CD4-positive, CD25-positive, alpha-beta regulatory T cell (primary cell): ENCODE measurements at regions not wholly inside any gene's neighbourhood (a gene's known extent, or its start where the extent isn't known, plus 50 kb on each side); places are given as distances from the start of the nearest gene placed in this dataset.
"Not testable (repeated sequence)": the region's sequence is repeated elsewhere in the genome, so short reads cannot be mapped to it uniquely, and the experiment has no call there.

Source experiments
- ATAC-seq, 2 donors: fragments of 150-1000 bp; cut with Tn5 transposase; one replicate each; pipeline ENCODE4 v1.10.0; 2021; ENCODE audit warnings: low read depth in 2 of 2, moderate number of reproducible peaks in 2 of 2, moderate library complexity in 1 of 2
- DNase-seq, 3 donors: peaks; one replicate each; pipeline versions ENCODE4 v3.0.0 to v3.0.0-alpha.2; 2012 to 2022; ENCODE audit warnings: mixed read lengths in 1 of 3
- H3K27ac ChIP-seq: one replicate; pipeline ENCODE4 v1.7.0; 2013; ENCODE audit warnings: mild to moderate bottlenecking, low read length; ENCODE audit not compliant: insufficient read depth, poor library complexity, severe bottlenecking
- H3K27me3 ChIP-seq: one replicate; pipeline ENCODE4 v1.7.0; 2013; ENCODE audit warnings: low read length; ENCODE audit not compliant: control insufficient read depth, insufficient read depth
- H3K36me3 ChIP-seq: one replicate; pipeline ENCODE4 v1.7.0; 2013; ENCODE audit warnings: mild to moderate bottlenecking, low read length, moderate library complexity; ENCODE audit not compliant: control insufficient read depth, insufficient read depth
- H3K4me1 ChIP-seq: 2 replicates; pipeline ENCODE4 v1.7.0; 2013; ENCODE audit warnings: mild to moderate bottlenecking, low read length; ENCODE audit not compliant: insufficient read depth, control insufficient read depth, poor library complexity, severe bottlenecking
- H3K4me3 ChIP-seq: one replicate; pipeline ENCODE4 v1.7.0; 2013; ENCODE audit warnings: low read depth, mild to moderate bottlenecking, low read length, moderate library complexity
- H3K9me3 ChIP-seq, 2 experiments: 1 replicate in 1 of 2; 2 replicates in 1 of 2; pipeline ENCODE4 v1.7.0; 2013; ENCODE audit warnings: low read length in 2 of 2, mild to moderate bottlenecking in 1 of 2, moderate library complexity in 1 of 2; ENCODE audit not compliant: control insufficient read depth in 2 of 2
- H3K27ac Mint-ChIP-seq, 3 donors: one replicate each; pipeline ENCODE4 v1.8.0; 2020 to 2022; ENCODE audit warnings: mild to moderate bottlenecking in 3 of 3, mixed read lengths in 3 of 3, moderate library complexity in 2 of 3
- H3K27me3 Mint-ChIP-seq: one replicate; pipeline ENCODE4 v1.8.0; 2022; ENCODE audit warnings: mild to moderate bottlenecking, mixed read lengths
- H3K36me3 Mint-ChIP-seq: one replicate; pipeline ENCODE4 v1.8.0; 2020; ENCODE audit warnings: mixed read lengths
- H3K4me1 Mint-ChIP-seq, 4 donors: one replicate each; pipeline ENCODE4 v1.8.0; 2020 to 2022; ENCODE audit warnings: mixed read lengths in 4 of 4, mild to moderate bottlenecking in 1 of 4
- H3K4me3 Mint-ChIP-seq, 4 donors: one replicate each; pipeline ENCODE4 v1.8.0; 2020 to 2022; ENCODE audit warnings: mild to moderate bottlenecking in 4 of 4, mixed read lengths in 4 of 4, moderate library complexity in 3 of 4
- H3K9me3 Mint-ChIP-seq, 7 donors: one replicate each; pipeline ENCODE4 v1.8.0; 2020 to 2022; ENCODE audit warnings: mixed read lengths in 7 of 7, mild to moderate bottlenecking in 3 of 7, moderate library complexity in 2 of 7

- Histone ChIP-seq H3K4me3 (no peak overlapping the region), H3K36me3 (no peaks in the 10 kb centered on the region), H3K27ac (no peak overlapping the region), H3K4me1 (no peaks in the 10 kb centered on the region), H3K27me3 (no peaks in the 10 kb centered on the region), H3K9me3 (peaks cover 0 to 5% of the 10 kb centered on the region in 2 experiments)
- no peaks in the 10 kb centered on the region for H3K27me3 Mint-ChIP-seq
- no peaks in the 10 kb centered on the region for H3K4me1 Mint-ChIP-seq
- H3K36me3 Mint-ChIP-seq: no peaks in the 10 kb centered on the region
- H3K27ac Mint-ChIP-seq: no peak overlapping the region
- no peak for ATAC-seq
- peaks cover 0 to 15% (median 2%) of the 10 kb centered on the region in 7 donors for H3K9me3 Mint-ChIP-seq
- no peak overlapping the region for H3K4me3 Mint-ChIP-seq
- DNase-seq: no peak
Observed at GRCh38 chr14:43399289-43399688, 1107.8 kb downstream of the FSCB start.

- not testable (repeated sequence) for H3K9me3 ChIP-seq, H3K27ac Mint-ChIP-seq, H3K27ac ChIP-seq, H3K4me1 ChIP-seq, H3K36me3 ChIP-seq, H3K27me3 Mint-ChIP-seq, DNase-seq, H3K36me3 Mint-ChIP-seq, ATAC-seq, H3K27me3 ChIP-seq, H3K4me1 Mint-ChIP-seq, H3K4me3 Mint-ChIP-seq, H3K4me3 ChIP-seq
- peaks cover 0 to 17% (median 3%) of the 10 kb centered on the region in 7 donors for H3K9me3 Mint-ChIP-seq
Observed at GRCh38 chr14:43370565-43370896, 1136.6 kb downstream of the FSCB start.

GRCh38 chr14:43369710-43370564 lies 1137.1 kb downstream of the FSCB start:
- Histone ChIP-seq H3K4me3 (no peak overlapping the region), H3K9me3 (peaks cover 0 to 3% of the 10 kb centered on the region in 2 experiments), H3K27ac (no peak overlapping the region), H3K36me3 (no peaks in the 10 kb centered on the region), H3K27me3 (no peaks in the 10 kb centered on the region), H3K4me1 (no peaks in the 10 kb centered on the region)
- Mint-ChIP-seq H3K27ac (no peak overlapping the region), H3K4me3 (no peak overlapping the region), H3K36me3 (no peaks in the 10 kb centered on the region), H3K4me1 (no peaks in the 10 kb centered on the region), H3K27me3 (no peaks in the 10 kb centered on the region), H3K9me3 (peaks cover 0 to 17% (median 3%) of the 10 kb centered on the region in 7 donors)
- DNase-seq (no peak), ATAC-seq (no peak)

GRCh38 chr14:43362586-43362985 lies 1144.5 kb downstream of the FSCB start:
- Histone ChIP-seq H3K27ac (no peak overlapping the region), H3K36me3 (no peaks in the 10 kb centered on the region), H3K4me3 (no peak overlapping the region), H3K4me1 (no peaks in the 10 kb centered on the region), H3K9me3 (peaks cover 0 to 12% of the 10 kb centered on the region in 2 experiments), H3K27me3 (no peaks in the 10 kb centered on the region)
- Mint-ChIP-seq H3K27me3 (no peaks in the 10 kb centered on the region), H3K9me3 (peaks cover under 1 to 11% (median 2%) of the 10 kb centered on the region in 7 donors), H3K36me3 (no peaks in the 10 kb centered on the region), H3K4me3 (no peak overlapping the region), H3K27ac (peak overlapping the region in 1 of 3 donors; percentile 20), H3K4me1 (no peaks in the 10 kb centered on the region)
- ATAC-seq: no peak
- DNase-seq: no peak

GRCh38 chr14:43361751-43362150 lies 1145.3 kb downstream of the FSCB start:
- Mint-ChIP-seq H3K4me3 (peak overlapping the region in 1 of 4 donors; percentile 21), H3K4me1 (no peaks in the 10 kb centered on the region), H3K27me3 (no peaks in the 10 kb centered on the region), H3K9me3 (peaks cover 2 to 8% (median 4%) of the 10 kb centered on the region in 7 donors), H3K27ac (no peak overlapping the region), H3K36me3 (no peaks in the 10 kb centered on the region)
- no peak overlapping the region for H3K4me3 ChIP-seq
- H3K4me1 ChIP-seq: no peaks in the 10 kb centered on the region
- H3K9me3 ChIP-seq: peaks cover 0 to 12% of the 10 kb centered on the region in 2 experiments
- ATAC-seq (no peak), DNase-seq (no peak)
- no peaks in the 10 kb centered on the region for H3K27me3 ChIP-seq
- no peak overlapping the region for H3K27ac ChIP-seq
- no peaks in the 10 kb centered on the region for H3K36me3 ChIP-seq

GRCh38 chr14:43360239-43360638 lies 1146.8 kb downstream of the FSCB start:
- Mint-ChIP-seq H3K4me1 (no peaks in the 10 kb centered on the region), H3K9me3 (peaks cover 0 to 8% (median 3%) of the 10 kb centered on the region in 7 donors), H3K36me3 (no peaks in the 10 kb centered on the region), H3K4me3 (no peak overlapping the region), H3K27me3 (no peaks in the 10 kb centered on the region), H3K27ac (no peak overlapping the region)
- Histone ChIP-seq H3K27ac (no peak overlapping the region), H3K4me3 (no peak overlapping the region), H3K27me3 (no peaks in the 10 kb centered on the region), H3K4me1 (no peaks in the 10 kb centered on the region), H3K36me3 (no peaks in the 10 kb centered on the region), H3K9me3 (peaks cover 0 to 15% of the 10 kb centered on the region in 2 experiments)
- ATAC-seq: no peak
- no peak for DNase-seq

GRCh38 chr14:43359317-43359716 lies 1147.8 kb downstream of the FSCB start:
- ATAC-seq (no peak), DNase-seq (no peak)
- no peaks in the 10 kb centered on the region for H3K4me1 ChIP-seq
- H3K36me3 Mint-ChIP-seq: no peaks in the 10 kb centered on the region
- H3K4me3 Mint-ChIP-seq: no peak overlapping the region
- H3K27ac ChIP-seq: no peak overlapping the region
- H3K36me3 ChIP-seq: no peaks in the 10 kb centered on the region
- no peaks in the 10 kb centered on the region for H3K27me3 Mint-ChIP-seq
- no peaks in the 10 kb centered on the region for H3K4me1 Mint-ChIP-seq
- no peaks in the 10 kb centered on the region for H3K27me3 ChIP-seq
- H3K9me3 ChIP-seq: peaks cover 0 to 16% of the 10 kb centered on the region in 2 experiments
- H3K27ac Mint-ChIP-seq: no peak overlapping the region
- no peak overlapping the region for H3K4me3 ChIP-seq
- peaks cover 0 to 7% (median 3%) of the 10 kb centered on the region in 7 donors for H3K9me3 Mint-ChIP-seq

- ATAC-seq: no peak
- Histone ChIP-seq H3K4me1 (no peaks in the 10 kb centered on the region), H3K27ac (no peak overlapping the region), H3K27me3 (no peaks in the 10 kb centered on the region), H3K9me3 (peaks cover 0 to 16% of the 10 kb centered on the region in 2 experiments), H3K4me3 (no peak overlapping the region), H3K36me3 (no peaks in the 10 kb centered on the region)
- Mint-ChIP-seq H3K27me3 (no peaks in the 10 kb centered on the region), H3K27ac (no peak overlapping the region), H3K4me1 (no peaks in the 10 kb centered on the region), H3K36me3 (no peaks in the 10 kb centered on the region), H3K4me3 (no peak overlapping the region), H3K9me3 (peaks cover 0 to 7% (median 4%) of the 10 kb centered on the region in 7 donors)
- DNase-seq: no peak
Observed at GRCh38 chr14:43356979-43357545, 1150.0 kb downstream of the FSCB start.
